Heart left ventricle (tissue), 13 donors: ENCODE measurements at regions not wholly inside any gene's neighbourhood (a gene's known extent, or its start where the extent isn't known, plus 50 kb on each side); places are given as distances from the start of the nearest gene placed in this dataset.

Experiments used
- CTCF ChIP-seq, 12 donors: fragments of 200-600 bp; sonication (generic) in 4 of 12; IDR thresholded peaks; one replicate each; pipeline versions ENCODE4 v1.5.0 to v1.8.0; 2018 to 2022; ENCODE audit warnings: antibody characterized with exemption in 12 of 12, mild to moderate bottlenecking in 5 of 12
- POLR2A ChIP-seq, 2 donors: fragments of 450-650 bp; IDR thresholded peaks; one replicate each; pipeline ENCODE4 v1.6.1; 2017; ENCODE audit warnings: antibody characterized with exemption in 2 of 2, mild to moderate bottlenecking in 2 of 2, moderate library complexity in 2 of 2
- donor health status: ischemic (EF 13 %, LVEDD 7.1; RV severe dilation, severe dysfunction).
- donor health status: DM: no; HTN: yes; CAD: no.
- donor health status: DM: no; HTN: no; CAD: no.
- donor health status: ischemic (EF 25% LVEDD 6.9; RV normal size, moderate dysfunction).
- donor health status: ischemic (EF 25% LVEDD 5.7; RV mildly dilated, moderate dysfunction).
- donor health status: ischemic (EF 35%, LVEDD 5.7; RV mildly dilated, moderate dysfunction).
- donor health status: nonischemic (EF 11% LVEDD 7.7; RV severe dilation, severe dysfunction).
- donor health status: DM: yes; HTN: yes; CAD: no.
- donor health status: PGD.
- donor health status: ischemic (EF 29% LVEDD 5.4; RV normal size, mild dysfunction).
- donor health status: nonischemic (EF 23%, LVEDD 6.1; RV moderate dilation, normal function).

DNA sequence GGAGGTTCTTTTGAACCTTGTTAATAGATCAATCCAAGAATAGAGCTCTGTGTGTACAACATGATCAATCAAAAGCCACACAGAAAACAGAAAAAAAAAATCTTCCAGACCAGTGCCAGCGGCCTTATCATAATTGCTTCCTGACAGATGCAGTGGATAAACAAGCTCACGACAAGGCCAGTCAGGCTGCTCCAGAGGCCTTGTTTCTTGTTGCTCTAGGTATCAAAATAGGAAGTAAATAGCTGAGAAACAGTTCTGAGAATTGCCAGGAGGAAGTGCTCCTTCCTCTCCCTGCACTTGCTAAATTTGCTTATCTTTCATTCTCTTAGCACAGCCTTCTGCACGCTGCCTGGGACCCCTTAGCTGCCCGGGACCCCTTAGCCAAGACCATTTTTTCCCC, 199.0 kb upstream of the TARS1 start:
- no peak for TF ChIP-seq POLR2A (IDR thresholded peaks at IDR 0.05)
- no peak for TF ChIP-seq CTCF (IDR thresholded peaks at IDR 0.05)
